ENCODE measurements at regions not wholly inside any gene's neighbourhood (a gene's known extent, or its start where the extent isn't known, plus 50 kb on each side); places are given as distances from the start of the nearest gene placed in this dataset.

DNA sequence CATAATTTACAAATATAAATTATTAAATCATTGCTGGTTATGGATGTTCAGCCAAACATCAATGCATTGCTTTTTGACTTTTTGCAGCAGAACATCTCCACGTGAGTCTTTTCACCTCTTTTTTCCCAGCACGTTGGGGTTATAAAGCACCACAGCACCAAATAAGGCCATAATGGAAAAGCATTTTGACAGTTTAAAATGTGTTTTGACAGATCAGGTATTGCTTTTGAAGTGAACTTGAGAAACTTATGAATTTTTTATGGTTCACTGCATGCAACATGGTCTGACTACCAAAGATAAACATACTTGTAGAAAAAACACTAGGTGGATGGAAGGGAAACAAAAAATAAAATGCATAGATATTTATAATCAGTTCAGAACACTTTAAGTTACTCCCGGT lies 622.4 kb downstream of the HTR1B start:
- TF ChIP-seq, protein P1, sequence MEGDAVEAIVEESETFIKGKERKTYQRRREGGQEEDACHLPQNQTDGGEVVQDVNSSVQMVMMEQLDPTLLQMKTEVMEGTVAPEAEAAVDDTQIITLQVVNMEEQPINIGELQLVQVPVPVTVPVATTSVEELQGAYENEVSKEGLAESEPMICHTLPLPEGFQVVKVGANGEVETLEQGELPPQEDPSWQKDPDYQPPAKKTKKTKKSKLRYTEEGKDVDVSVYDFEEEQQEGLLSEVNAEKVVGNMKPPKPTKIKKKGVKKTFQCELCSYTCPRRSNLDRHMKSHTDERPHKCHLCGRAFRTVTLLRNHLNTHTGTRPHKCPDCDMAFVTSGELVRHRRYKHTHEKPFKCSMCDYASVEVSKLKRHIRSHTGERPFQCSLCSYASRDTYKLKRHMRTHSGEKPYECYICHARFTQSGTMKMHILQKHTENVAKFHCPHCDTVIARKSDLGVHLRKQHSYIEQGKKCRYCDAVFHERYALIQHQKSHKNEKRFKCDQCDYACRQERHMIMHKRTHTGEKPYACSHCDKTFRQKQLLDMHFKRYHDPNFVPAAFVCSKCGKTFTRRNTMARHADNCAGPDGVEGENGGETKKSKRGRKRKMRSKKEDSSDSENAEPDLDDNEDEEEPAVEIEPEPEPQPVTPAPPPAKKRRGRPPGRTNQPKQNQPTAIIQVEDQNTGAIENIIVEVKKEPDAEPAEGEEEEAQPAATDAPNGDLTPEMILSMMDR (IDR thresholded peaks at IDR 0.05): no peak
- no peak for TF ChIP-seq POLR2A (IDR thresholded peaks at IDR 0.05)

Measured in Peyer's patch (tissue), 4 donors.